ENCODE measurements at regions not wholly inside any gene's neighbourhood (a gene's known extent, or its start where the extent isn't known, plus 50 kb on each side); places are given as distances from the start of the nearest gene placed in this dataset.

- H3K4me3 ChIP-seq (replicated peaks; ENCODE audit: low read depth, low read length): no peak overlapping the region
- DNase-seq (ENCODE audit: extremely low read depth, low read depth): no peak
- TF ChIP-seq, protein P1, sequence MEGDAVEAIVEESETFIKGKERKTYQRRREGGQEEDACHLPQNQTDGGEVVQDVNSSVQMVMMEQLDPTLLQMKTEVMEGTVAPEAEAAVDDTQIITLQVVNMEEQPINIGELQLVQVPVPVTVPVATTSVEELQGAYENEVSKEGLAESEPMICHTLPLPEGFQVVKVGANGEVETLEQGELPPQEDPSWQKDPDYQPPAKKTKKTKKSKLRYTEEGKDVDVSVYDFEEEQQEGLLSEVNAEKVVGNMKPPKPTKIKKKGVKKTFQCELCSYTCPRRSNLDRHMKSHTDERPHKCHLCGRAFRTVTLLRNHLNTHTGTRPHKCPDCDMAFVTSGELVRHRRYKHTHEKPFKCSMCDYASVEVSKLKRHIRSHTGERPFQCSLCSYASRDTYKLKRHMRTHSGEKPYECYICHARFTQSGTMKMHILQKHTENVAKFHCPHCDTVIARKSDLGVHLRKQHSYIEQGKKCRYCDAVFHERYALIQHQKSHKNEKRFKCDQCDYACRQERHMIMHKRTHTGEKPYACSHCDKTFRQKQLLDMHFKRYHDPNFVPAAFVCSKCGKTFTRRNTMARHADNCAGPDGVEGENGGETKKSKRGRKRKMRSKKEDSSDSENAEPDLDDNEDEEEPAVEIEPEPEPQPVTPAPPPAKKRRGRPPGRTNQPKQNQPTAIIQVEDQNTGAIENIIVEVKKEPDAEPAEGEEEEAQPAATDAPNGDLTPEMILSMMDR (IDR thresholded peaks at IDR 0.05; ENCODE audit: low read depth, low read length, missing control alignments): no peak
Measured at GRCh38 chr18:70453058-70453775, 164.4 kb downstream of the SOCS6 start.

DNA sequence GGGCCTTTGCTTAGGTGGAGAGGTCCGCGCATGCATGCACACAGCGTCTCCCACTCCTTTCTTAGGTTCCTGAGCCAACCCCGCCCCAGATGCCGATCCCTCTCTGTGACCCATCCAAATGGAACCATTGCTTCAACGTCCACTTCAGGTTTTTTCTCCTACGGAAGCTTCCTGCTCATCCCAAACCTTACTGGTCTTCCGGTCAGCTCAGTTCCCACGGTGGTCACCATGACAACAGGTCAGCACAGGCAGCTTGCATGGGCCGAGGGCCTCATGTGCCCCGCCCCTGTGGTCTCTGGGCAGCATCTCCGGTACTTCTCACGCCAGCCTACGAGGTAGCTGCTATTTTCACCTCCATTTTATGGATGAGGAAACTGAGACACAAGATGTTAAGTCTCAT is 163.7 kb downstream of the SOCS6 start:
- TF ChIP-seq, protein P1 (IDR thresholded peaks at IDR 0.05; ENCODE audit: low read depth, low read length, missing control alignments): no peak
- DNase-seq (ENCODE audit: extremely low read depth, low read depth): no peak
- no peak overlapping the region for H3K4me3 ChIP-seq (replicated peaks; ENCODE audit: low read depth, low read length)

GRCh38 chr18:70450426-70451253 is 161.8 kb downstream of the SOCS6 start:
- DNase-seq (ENCODE audit: extremely low read depth, low read depth): no peak

DNA sequence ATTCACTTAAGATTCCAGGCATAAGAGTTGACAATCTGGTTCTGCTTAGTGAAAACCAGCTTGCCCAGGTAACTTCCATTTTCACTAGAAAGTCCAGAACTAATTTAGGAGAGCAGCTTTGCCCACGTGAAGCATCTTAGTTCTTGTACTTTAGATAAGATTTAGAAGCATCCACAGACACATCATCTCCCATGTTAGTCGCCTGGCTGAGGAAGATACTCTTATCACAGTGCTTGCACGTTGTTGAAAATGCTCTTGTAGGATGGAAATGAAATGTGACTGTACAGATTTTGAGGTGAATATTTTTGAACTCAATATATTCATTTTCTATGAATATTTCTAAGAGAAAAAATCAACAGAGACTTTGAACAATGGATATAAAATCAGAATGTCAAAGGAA is 159.7 kb downstream of the SOCS6 start:
- H3K4me3 ChIP-seq (replicated peaks; ENCODE audit: low read depth, low read length): no peak overlapping the region
- TF ChIP-seq, protein P1 (IDR thresholded peaks at IDR 0.05; ENCODE audit: low read depth, low read length, missing control alignments): no peak
- no peak for DNase-seq (ENCODE audit: extremely low read depth, low read depth)

More at GRCh38 chr18:70450426-70451253, 161.8 kb downstream of the SOCS6 start:
- TF ChIP-seq, protein P1 (IDR thresholded peaks at IDR 0.05; ENCODE audit: low read depth, low read length, missing control alignments): peak; percentile 35
- H3K4me3 ChIP-seq (replicated peaks; ENCODE audit: low read depth, low read length): no peak overlapping the region

DNA sequence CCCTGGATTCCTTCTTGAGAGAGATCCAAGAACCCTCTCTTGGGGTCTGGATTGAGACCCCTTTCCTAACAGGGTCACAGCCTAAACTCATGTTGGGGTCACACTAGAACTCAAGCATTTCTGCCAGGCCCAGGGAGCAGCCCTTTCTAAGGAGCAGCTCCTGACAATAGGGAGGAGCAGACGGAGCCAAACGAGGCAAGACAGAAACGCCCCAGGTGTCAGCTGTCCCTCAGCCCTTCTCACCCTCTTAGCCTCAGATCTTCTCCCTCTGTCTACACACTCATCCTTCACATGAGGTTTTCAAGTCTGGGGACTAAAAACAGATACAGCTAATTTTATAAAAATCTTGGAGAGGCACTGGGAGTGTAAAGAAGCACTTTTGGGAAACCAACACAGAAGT is 157.2 kb downstream of the SOCS6 start:
- H3K4me3 ChIP-seq (replicated peaks; ENCODE audit: low read depth, low read length): no peak overlapping the region
- no peak for DNase-seq (ENCODE audit: extremely low read depth, low read depth)
- TF ChIP-seq, protein P1 (IDR thresholded peaks at IDR 0.05; ENCODE audit: low read depth, low read length, missing control alignments): no peak

GRCh38 chr18:70442933-70443332 is 154.1 kb downstream of the SOCS6 start:
- no peak for DNase-seq (ENCODE audit: extremely low read depth, low read depth)
- TF ChIP-seq, protein P1 (IDR thresholded peaks at IDR 0.05; ENCODE audit: low read depth, low read length, missing control alignments): no peak
- no peak overlapping the region for H3K4me3 ChIP-seq (replicated peaks; ENCODE audit: low read depth, low read length)
